Fibroblast of villous mesenchyme (primary cell): ENCODE measurements at regions not wholly inside any gene's neighbourhood (a gene's known extent, or its start where the extent isn't known, plus 50 kb on each side); places are given as distances from the start of the nearest gene placed in this dataset.

Experiments used
- DNase-seq: peaks from one replicate; pipeline ENCODE4 v3.0.0-alpha.2; 2010; ENCODE audit warnings: low read depth
- H3K4me3 ChIP-seq: 2 replicates; pipeline ENCODE4 v1.5.1; 2011; ENCODE audit warnings: low read depth, mild to moderate bottlenecking, low read length
- TF ChIP-seq, protein P1 (sequence below): IDR thresholded peaks from 2 replicates; pipeline ENCODE4 v1.5.1; 2012; ENCODE audit warnings: low read depth, mild to moderate bottlenecking, low read length; ENCODE audit not compliant: insufficient read depth

GRCh38 chr1:14062669-14063068 lies 362.7 kb downstream of the PRDM2 start:
- no peak for DNase-seq
- TF ChIP-seq, protein P1, sequence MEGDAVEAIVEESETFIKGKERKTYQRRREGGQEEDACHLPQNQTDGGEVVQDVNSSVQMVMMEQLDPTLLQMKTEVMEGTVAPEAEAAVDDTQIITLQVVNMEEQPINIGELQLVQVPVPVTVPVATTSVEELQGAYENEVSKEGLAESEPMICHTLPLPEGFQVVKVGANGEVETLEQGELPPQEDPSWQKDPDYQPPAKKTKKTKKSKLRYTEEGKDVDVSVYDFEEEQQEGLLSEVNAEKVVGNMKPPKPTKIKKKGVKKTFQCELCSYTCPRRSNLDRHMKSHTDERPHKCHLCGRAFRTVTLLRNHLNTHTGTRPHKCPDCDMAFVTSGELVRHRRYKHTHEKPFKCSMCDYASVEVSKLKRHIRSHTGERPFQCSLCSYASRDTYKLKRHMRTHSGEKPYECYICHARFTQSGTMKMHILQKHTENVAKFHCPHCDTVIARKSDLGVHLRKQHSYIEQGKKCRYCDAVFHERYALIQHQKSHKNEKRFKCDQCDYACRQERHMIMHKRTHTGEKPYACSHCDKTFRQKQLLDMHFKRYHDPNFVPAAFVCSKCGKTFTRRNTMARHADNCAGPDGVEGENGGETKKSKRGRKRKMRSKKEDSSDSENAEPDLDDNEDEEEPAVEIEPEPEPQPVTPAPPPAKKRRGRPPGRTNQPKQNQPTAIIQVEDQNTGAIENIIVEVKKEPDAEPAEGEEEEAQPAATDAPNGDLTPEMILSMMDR: no peak
- no peak overlapping the region for H3K4me3 ChIP-seq

GRCh38 chr1:14064649-14065442 lies 364.9 kb downstream of the PRDM2 start:
- TF ChIP-seq, protein P1: no peak
- DNase-seq: no peak
- no peak overlapping the region for H3K4me3 ChIP-seq

- H3K4me3 ChIP-seq: no peak overlapping the region
- TF ChIP-seq, protein P1: no peak
Measured at GRCh38 chr1:14065486-14065885, 365.5 kb downstream of the PRDM2 start.

GRCh38 chr1:14067036-14067435 lies 367.0 kb downstream of the PRDM2 start:
- H3K4me3 ChIP-seq: no peak overlapping the region
- DNase-seq: no peak
- TF ChIP-seq, protein P1: no peak

More at GRCh38 chr1:14065486-14065885, 365.5 kb downstream of the PRDM2 start:
- no peak for DNase-seq

DNA sequence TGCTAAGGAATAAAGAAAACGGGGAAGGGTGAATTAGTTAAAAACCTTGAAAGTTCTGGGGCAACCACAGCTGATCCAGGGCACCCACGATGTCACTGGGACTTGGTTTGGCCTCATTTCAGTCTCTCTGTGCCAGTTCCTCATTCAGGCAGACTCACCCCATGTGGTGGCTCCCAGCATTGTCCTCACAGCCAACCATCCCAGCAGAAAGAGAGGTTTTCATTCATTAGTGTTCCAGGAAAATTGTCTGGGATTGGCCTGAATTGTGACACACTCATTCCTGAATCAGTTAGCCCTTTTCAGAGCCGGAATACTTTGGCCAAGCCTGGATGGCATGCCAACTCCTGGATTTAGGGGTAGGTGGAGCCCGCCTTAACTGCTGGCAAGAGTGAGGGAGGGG lies 367.7 kb downstream of the PRDM2 start:
- no peak overlapping the region for H3K4me3 ChIP-seq
- TF ChIP-seq, protein P1: no peak
- DNase-seq: no peak

- TF ChIP-seq, protein P1: no peak
- no peak for DNase-seq
- H3K4me3 ChIP-seq: no peak overlapping the region
Measured at GRCh38 chr1:14071581-14071980, 371.6 kb downstream of the PRDM2 start.

DNA sequence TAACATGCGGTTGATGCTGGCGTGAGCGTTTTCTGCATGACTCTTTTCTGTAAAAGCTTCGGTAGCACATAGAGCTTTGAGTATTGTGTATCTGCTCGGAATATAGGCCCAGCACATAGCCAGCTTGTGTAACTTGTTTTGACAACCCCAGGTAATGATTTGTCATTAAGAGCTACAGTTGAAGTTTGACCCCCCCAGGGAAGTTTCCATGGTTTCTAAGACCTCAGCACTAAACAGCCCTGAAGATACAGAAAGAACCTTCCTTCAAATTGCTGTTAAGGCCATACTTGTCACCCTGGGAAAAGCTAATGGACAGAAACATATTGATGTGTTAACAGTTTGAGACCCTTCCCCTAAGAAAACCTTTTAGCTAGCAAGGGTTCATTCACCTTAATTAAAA lies 380.7 kb downstream of the PRDM2 start:
- no peak overlapping the region for H3K4me3 ChIP-seq
- DNase-seq: no peak
- TF ChIP-seq, protein P1: no peak
